ENCODE measurements at regions not wholly inside any gene's neighbourhood (a gene's known extent, or its start where the extent isn't known, plus 50 kb on each side); places are given as distances from the start of the nearest gene placed in this dataset.
A peak's percentile ranks its signal among the peaks of the same experiment; 100 is the strongest.

DNA sequence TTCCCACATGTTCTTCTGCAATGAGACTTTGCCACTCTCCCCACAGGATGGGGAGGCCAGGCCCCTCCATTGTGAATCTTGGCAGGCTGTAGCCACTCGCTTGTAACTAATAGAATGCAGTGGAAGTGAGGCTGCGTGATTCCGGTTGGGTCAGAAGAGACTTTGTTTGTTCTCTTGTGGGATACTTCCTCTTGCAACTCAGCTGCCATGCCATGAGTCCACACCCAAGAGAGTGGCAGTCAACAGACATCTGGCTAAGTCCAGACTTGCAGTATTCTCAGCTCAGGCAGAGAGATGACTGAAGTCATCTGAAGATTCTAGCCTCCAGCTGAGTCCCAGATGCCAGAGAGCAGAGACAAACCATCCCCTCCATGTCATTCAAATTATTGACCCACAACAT, 153.4 kb upstream of the GDF10 start:
- no peaks in the 10 kb centered on the region for H3K36me3 ChIP-seq
- H3K4me3 ChIP-seq: no peak overlapping the region
- no peak for DNase-seq (ENCODE audit: low read depth in 1 of 2, low spot score in 2 of 2)
- no peaks in the 10 kb centered on the region for H3K4me1 ChIP-seq (replicated peaks)
- no peaks in the 10 kb centered on the region for H3K27me3 ChIP-seq (replicated peaks)
- H3K27ac ChIP-seq: no peak overlapping the region
- H3K9me3 ChIP-seq (replicated peaks): no peaks in the 10 kb centered on the region

DNA sequence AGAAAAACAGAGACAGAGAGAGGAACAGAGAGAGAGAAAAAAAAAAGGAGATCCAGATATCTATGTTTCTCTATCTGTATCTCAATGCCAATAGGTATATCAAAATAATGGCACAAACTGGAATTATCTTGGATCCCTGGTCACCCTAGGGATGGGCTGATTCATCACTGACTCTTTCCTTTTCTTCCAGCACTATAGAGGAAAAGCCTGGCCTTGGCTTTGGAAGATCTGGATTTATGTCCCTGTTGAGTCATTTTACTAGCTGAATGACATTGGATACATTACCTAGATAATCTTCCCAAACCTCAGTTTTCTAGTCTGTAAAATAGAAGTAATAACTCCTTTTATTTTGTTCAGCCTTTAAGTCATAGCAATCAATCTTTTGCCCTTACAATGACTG, 152.8 kb upstream of the GDF10 start:
- Histone ChIP-seq H3K9me3 (replicated peaks) (no peaks in the 10 kb centered on the region), H3K4me1 (replicated peaks) (no peaks in the 10 kb centered on the region)
- DNase-seq (ENCODE audit: low read depth in 1 of 2, low spot score in 2 of 2): no peak

DNA sequence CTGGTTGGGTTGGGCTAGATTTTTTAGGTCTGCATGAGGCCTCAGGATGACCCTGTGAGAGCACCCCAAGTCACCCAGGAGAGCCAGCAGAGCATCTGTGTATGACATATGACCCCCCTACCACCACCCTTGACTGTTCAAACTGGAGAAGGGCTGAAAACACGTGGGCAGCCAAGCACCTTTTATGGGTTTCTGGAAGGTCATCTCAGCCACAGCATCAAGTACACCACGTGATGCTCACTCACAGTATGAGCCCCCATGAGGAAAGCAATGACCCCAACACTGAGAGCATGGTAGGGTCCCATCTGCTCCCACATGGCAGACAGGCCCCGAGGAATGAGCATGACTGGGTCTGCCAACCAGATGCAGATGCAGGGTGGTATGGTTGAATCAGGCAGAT, 149.4 kb upstream of the GDF10 start:
- Histone ChIP-seq H3K27ac (no peak overlapping the region), H3K4me1 (replicated peaks) (no peaks in the 10 kb centered on the region), H3K4me3 (no peak overlapping the region)

More for the DNA sequence above, 152.8 kb upstream of the GDF10 start:
- Histone ChIP-seq H3K4me3 (no peak overlapping the region), H3K27me3 (replicated peaks) (no peaks in the 10 kb centered on the region), H3K27ac (no peak overlapping the region), H3K36me3 (no peaks in the 10 kb centered on the region)

DNA sequence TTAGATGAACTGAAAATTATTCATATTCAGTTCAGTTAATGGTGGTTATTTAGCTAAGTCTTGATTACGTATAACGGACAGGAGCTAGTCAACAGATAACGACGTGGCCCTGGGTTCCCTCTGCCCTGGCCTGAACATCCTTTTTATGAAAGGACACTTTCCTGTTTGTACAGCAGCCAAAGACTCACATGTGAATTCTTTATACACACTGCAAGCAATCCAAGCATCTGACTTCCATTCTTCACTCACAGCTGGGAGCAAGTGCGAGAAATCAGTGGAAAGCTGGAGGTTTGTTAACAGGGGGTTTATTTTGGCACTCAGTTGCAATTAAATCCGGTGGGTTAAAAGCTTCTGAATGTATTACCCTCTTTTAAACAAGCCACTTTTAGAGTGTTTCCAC, 148.1 kb upstream of the GDF10 start:
- H3K9me3 ChIP-seq (replicated peaks): peaks cover 14% of the 10 kb centered on the region
- DNase-seq (ENCODE audit: low read depth in 1 of 2, low spot score in 2 of 2): no peak
- no peaks in the 10 kb centered on the region for H3K4me1 ChIP-seq (replicated peaks)
- no peaks in the 10 kb centered on the region for H3K36me3 ChIP-seq
- no peak overlapping the region for H3K4me3 ChIP-seq
- no peaks in the 10 kb centered on the region for H3K27me3 ChIP-seq (replicated peaks)
- H3K27ac ChIP-seq: no peak overlapping the region

More for the DNA sequence above, 149.4 kb upstream of the GDF10 start:
- DNase-seq (ENCODE audit: low read depth in 1 of 2, low spot score in 2 of 2): no peak
- no peaks in the 10 kb centered on the region for H3K36me3 ChIP-seq
- peaks cover 14% of the 10 kb centered on the region for H3K9me3 ChIP-seq (replicated peaks)
- no peaks in the 10 kb centered on the region for H3K27me3 ChIP-seq (replicated peaks)

DNA sequence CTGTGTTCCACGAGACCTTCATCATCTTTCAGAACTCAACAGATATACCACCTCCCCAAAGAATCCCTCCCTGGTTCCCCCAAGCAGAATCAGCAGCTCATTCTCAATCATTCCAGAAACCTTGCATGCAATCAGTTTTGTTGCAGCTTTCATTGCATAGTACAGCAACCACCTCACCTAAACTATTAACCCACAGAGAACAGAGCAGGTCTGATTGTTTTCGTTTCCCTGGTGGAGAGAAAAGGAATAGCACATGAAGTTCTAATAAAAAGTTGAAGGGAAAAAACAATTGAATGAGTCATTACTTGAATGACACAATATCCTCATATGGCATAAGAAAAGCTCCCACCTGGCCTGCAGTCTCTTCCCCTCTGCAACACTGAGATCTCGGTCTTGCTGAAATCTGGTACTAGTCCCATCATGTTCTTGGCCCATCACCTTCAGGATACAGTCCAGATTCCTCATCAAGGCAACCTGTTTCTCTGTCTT, 147.1 kb upstream of the GDF10 start:
- Histone ChIP-seq H3K4me3 (no peak overlapping the region), H3K4me1 (replicated peaks) (no peaks in the 10 kb centered on the region), H3K36me3 (no peaks in the 10 kb centered on the region), H3K9me3 (replicated peaks) (peaks cover 14% of the 10 kb centered on the region), H3K27ac (no peak overlapping the region), H3K27me3 (replicated peaks) (no peaks in the 10 kb centered on the region)
- peak in 1 of 2 experiments; percentile 19 for DNase-seq (ENCODE audit: low read depth in 1 of 2, low spot score in 2 of 2)

DNA sequence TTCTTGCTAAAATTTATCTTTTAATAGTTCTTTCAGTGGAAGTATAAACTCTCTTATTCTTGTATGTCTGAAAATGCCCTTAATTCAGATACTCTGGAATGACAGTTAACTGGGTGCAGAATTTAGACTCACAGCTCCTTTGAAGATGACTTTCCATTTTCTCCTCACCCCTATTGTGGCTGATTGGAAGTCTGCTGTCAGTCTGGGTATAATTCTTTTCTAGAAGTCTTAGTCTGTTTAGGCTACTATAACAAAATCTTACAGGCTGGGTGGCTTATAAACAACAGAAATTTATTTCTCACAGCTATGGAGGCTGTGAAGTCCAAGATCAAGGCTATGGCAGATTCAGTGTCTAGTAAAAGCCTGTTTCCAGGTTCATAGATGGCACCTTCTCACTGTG, 145.2 kb upstream of the GDF10 start:
- H3K4me1 ChIP-seq (replicated peaks): no peaks in the 10 kb centered on the region
- H3K27ac ChIP-seq: no peak overlapping the region
- no peaks in the 10 kb centered on the region for H3K36me3 ChIP-seq
- peaks cover 14% of the 10 kb centered on the region for H3K9me3 ChIP-seq (replicated peaks)
- no peak overlapping the region for H3K4me3 ChIP-seq
- DNase-seq (ENCODE audit: low read depth in 1 of 2, low spot score in 2 of 2): no peak
- no peaks in the 10 kb centered on the region for H3K27me3 ChIP-seq (replicated peaks)

DNA sequence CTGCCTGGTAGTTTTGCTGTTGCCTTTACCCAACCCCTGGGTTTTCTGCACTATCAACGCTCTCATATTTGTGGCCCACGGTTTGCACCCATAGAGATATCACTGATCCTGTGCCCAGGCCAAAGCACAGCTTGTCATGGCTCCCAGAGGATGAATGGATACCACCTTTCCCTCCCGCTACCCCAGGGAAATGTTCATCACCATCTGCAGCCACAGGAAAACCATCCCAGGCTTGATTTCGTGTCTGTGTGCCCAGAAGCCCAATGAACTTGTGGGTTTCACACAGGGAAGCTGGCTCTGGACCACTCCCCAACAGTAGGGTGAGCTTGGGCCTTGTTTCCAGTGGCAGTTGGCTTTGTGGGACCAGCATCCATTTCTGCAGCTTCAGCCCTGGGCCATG, 143.1 kb upstream of the GDF10 start:
- Histone ChIP-seq H3K27me3 (replicated peaks) (no peaks in the 10 kb centered on the region), H3K9me3 (replicated peaks) (peaks cover 14% of the 10 kb centered on the region), H3K4me3 (no peak overlapping the region), H3K4me1 (replicated peaks) (peaks cover 10% of the 10 kb centered on the region), H3K27ac (no peak overlapping the region), H3K36me3 (no peaks in the 10 kb centered on the region)
- peak in 1 of 2 experiments; percentile 6 for DNase-seq (ENCODE audit: low read depth in 1 of 2, low spot score in 2 of 2)

DNA sequence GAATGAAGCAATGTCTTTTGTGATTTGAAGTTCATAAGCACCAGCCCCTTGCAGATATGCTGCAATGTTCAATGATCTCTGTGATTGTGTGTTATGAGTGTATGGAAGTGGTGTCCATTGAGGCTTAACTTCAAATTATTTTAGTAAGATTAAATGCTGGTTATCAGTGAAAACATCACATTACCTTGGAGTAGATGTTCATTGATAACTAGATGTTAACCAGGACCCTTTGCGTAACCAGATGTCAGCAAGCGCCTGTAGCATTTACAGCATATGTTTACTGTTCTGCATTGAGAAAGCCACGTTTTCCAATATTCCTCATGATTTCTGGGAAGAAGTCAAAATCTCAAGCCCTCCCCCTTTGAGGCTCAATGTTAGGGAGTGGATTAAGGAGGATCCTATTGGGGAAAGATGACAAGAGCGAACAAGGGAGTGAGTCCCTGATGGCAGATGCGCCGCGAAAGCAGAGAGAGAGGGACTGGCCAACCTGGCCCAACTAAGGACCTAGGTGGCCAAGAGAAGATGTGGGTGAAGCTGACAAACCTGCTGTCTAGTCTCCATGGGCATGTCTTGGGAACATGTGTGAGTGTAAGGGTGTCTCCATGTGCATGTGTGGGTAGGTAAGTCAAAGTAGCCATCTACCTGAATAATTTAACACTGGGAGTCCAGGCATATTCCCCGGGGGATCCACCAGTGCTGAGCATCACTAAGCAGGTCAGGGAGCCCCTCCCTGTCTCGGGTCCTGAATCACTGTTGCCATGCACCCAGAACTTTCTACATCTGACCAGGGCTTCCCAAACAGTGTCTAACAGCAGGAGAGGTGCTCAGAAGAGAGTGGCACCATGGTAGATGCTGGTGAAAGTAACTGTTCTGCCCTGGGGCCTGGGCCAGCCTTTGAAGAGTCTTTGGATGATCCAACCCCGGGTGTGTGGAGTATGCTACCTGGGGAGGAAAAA, 141.6 kb upstream of the GDF10 start:
- H3K9me3 ChIP-seq (replicated peaks): peaks cover 14% of the 10 kb centered on the region

DNA sequence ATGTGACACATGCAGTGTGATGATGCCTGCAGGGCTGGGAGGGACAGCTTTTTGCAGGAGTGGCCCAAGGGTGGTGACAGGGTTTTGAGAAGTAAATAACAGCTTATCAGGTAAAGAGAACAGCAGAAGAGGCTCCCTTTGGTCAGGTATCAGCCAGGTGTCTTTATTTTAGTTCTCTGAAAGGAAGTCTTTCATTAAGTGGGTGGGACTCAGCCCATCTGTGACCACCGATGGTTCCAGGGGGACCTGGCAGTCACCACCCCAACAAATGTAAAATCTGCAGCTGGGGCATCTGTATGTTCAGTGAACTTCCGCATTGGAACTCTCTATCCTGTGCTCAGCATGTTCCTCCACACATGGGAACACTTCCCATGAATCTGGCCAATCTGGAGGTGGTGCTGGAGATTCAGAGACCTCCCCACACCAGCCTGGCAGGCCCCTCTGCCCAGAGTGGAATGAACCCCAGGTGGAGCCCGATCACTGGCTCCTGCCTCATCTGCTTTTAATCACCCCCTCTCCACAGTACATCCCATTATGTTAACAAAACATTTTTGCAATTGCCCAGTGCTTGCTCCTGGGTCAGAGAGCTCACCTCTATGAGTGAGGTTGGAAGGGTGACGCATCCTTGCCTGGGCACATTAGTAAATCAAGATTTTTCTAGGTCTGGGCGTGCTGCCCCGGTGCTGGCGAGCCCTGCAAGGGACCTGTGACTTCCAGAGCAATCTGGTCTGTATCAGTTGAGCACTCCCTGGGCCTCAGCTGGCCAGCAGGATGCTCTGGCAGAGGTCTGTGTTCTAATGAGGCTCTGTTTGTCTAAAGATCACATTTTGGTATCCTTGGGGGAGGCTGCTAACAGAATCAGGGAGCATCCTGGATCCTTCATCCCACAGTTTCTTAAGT, 140.4 kb upstream of the GDF10 start:
- no peaks in the 10 kb centered on the region for H3K27me3 ChIP-seq (replicated peaks)
- H3K4me3 ChIP-seq: no peak overlapping the region
- H3K9me3 ChIP-seq (replicated peaks): 0 out of 2 replicates have a peak, but pooled peaks cover 5% of the 10 kb centered on the region
- no peaks in the 10 kb centered on the region for H3K36me3 ChIP-seq
- no peak overlapping the region for H3K27ac ChIP-seq
- peaks cover 29% of the 10 kb centered on the region for H3K4me1 ChIP-seq (replicated peaks)
- no peak for DNase-seq (ENCODE audit: low read depth in 1 of 2, low spot score in 2 of 2)

More for the DNA sequence above, 141.6 kb upstream of the GDF10 start:
- H3K4me3 ChIP-seq: no peak overlapping the region
- H3K27ac ChIP-seq: no peak overlapping the region
- no peaks in the 10 kb centered on the region for H3K36me3 ChIP-seq
- peaks cover 19% of the 10 kb centered on the region for H3K4me1 ChIP-seq (replicated peaks)
- no peaks in the 10 kb centered on the region for H3K27me3 ChIP-seq (replicated peaks)
- DNase-seq (ENCODE audit: low read depth in 1 of 2, low spot score in 2 of 2): peak in 1 of 2 experiments; percentile 24

DNA sequence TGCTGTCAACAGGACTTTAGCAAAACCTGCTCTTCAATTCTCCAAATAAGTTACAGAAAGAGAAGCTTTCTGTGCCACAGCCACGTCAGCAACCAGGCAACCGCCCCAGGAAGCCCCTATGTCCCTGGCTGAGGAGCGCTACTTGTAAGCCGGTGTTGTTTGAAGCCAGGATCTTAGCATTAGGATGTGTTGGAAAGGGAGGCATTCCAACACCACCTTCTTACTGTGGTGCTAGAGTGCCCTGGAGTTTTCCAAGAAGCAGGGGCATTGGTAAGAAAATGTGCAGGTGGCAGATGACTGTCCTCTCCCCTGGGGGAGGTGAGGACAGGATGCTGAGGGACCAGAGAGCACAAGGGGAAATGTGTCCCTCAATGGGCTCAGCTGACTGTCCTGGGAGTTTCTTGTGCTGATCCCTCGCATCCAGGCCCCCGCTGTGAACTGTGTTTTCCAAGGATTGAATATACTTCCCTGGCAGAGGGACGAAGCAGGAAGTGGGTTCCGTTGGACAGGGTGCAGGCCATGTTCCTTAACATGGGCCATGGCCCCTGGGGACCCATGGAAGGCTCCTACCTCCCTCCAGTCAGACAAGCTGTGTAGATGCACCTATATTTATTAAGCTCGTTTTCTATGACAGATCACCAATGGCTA, 139.6 kb upstream of the GDF10 start:
- Histone ChIP-seq H3K36me3 (no peaks in the 10 kb centered on the region), H3K4me1 (replicated peaks) (peaks cover 37% of the 10 kb centered on the region), H3K27ac (no peak overlapping the region), H3K27me3 (replicated peaks) (no peaks in the 10 kb centered on the region), H3K4me3 (no peak overlapping the region), H3K9me3 (replicated peaks) (no peaks in the 10 kb centered on the region)
- DNase-seq (ENCODE audit: low read depth in 1 of 2, low spot score in 2 of 2): no peak

DNA sequence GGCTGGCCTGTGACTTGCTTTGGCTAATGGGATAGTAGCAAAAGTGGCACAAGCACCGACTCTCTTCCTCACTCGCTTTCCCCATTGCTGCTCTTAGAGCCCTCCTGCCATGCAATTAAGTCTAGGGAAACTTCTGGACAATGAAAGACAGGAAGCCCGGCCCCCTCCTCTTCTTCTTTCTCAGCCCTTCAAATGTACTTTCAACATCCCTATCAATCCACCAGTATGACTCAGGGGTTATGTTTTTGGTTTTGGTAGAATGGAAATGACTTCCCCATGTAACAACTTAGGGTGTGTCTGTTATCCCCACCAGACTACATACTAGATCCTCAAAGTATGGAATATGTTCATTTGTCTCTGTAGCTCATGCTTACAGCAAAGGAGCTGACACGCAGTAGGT, 139.0 kb upstream of the GDF10 start:
- Histone ChIP-seq H3K27ac (no peak overlapping the region), H3K36me3 (no peaks in the 10 kb centered on the region), H3K9me3 (replicated peaks) (no peaks in the 10 kb centered on the region), H3K4me3 (no peak overlapping the region), H3K27me3 (replicated peaks) (no peaks in the 10 kb centered on the region), H3K4me1 (replicated peaks) (peaks cover 43% of the 10 kb centered on the region)
- no peak for DNase-seq (ENCODE audit: low read depth in 1 of 2, low spot score in 2 of 2)

DNA sequence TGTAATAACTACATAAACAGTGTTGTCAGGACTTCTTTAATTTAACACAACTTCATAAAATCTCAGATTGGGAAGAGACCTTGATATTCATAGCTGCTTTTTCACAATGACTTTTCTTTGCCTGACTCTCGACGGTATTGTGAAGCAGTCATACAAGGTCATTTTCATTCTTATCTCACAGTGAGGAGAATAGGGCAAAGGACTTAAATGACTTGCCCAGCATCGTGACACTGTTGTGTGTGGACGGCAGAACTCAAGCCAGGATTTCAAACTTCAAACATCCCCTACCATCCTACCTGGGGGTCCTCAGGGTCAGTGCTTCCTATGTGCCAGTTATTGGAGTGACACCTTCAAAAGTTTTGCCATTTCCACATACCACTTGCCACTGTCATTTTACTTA, 138.5 kb upstream of the GDF10 start:
- DNase-seq (ENCODE audit: low read depth in 1 of 2, low spot score in 2 of 2): no peak
- H3K4me1 ChIP-seq (replicated peaks): peaks cover 48% of the 10 kb centered on the region
- H3K27me3 ChIP-seq (replicated peaks): no peaks in the 10 kb centered on the region
- no peaks in the 10 kb centered on the region for H3K36me3 ChIP-seq
- H3K9me3 ChIP-seq (replicated peaks): no peaks in the 10 kb centered on the region
- H3K4me3 ChIP-seq: no peak overlapping the region
- H3K27ac ChIP-seq: no peak overlapping the region; the same call in 1 of the 2 replicates

DNA sequence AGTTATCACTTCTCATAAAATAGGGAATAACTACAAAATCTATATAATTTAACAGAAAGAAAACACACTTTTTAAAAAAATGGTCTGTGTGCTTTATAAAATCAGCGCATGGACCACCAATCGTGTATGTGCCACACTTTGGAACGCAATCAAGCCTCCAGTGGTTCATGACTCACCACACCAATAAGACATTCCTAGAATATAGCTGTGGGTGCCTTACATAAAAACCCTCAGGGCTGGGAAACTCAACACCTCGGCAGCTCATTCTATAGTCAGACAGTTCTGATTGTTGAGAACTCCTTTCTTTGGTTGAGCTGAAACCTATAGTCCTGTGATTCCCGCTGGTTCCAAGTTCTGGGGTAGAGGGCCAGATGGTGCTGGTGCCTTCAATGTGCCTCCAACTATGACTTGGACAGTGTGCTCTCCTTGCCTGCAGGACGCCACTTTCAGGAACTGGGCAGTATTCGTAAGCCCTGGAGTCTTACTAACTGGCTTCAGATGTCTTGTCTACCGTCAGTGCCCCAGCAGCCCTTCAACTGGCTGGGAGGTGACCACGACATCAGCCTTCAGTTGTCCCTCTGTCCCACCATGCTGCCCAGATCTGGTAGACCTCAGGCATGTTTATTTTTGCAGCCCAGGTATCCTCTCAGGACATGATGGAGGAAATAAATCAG, 135.7 kb upstream of the GDF10 start:
- DNase-seq (ENCODE audit: low read depth in 1 of 2, low spot score in 2 of 2): peak; percentile 88
- no peaks in the 10 kb centered on the region for H3K27me3 ChIP-seq (replicated peaks)
- no peak overlapping the region for H3K4me3 ChIP-seq
- H3K9me3 ChIP-seq (replicated peaks): no peaks in the 10 kb centered on the region
- H3K4me1 ChIP-seq (replicated peaks): peaks cover 63% of the 10 kb centered on the region
- no peaks in the 10 kb centered on the region for H3K36me3 ChIP-seq
- peak overlapping the region; percentile 91 for H3K27ac ChIP-seq

All from SJSA1 (cell line).